ENCODE measurements at regions not wholly inside any gene's neighbourhood (a gene's known extent, or its start where the extent isn't known, plus 50 kb on each side); places are given as distances from the start of the nearest gene placed in this dataset.

DNA sequence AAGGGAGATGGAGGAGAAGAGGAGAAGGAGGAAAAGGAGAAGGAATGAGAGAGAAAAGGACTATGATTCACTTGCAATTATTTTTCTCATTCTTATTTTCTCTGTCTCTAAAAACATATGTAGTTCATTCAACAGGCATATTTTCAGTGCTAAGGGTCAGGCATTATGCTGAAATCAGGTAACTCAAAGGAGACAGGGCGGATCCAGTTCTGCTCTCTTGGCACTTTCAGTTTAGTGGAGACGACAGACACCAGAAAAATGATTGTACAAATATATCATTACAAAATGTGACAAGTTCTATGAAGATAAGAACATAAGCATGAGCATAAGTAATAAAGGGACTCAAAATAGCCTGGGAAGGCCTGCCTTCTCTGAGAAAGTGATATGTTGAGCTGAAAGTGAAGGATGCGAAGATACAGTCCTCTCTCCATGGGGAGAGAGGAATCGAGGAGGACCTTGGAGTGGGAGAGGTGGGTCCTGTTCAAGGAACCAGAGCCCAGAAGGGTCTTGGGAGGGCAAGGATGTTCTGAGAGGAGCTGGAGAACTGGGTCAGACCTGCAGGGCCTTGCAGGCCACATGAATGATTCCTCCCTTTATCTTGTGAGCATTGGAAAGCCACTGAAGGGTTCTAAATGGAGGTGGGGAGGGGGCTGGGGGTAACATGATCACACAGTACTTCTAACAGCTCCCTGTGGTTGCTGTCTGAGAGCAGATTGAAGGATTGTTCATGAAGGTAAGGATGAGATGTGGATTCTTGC, 58.6 kb upstream of the TMEM17 start:
- Histone ChIP-seq H3K27me3 (ENCODE audit: control insufficient read depth, insufficient read depth, low read length) (no peaks in the 10 kb centered on the region), H3K4me3 (ENCODE audit: low read depth, low read length) (no peak overlapping the region), H3K9me3 (ENCODE audit: control insufficient read depth, insufficient read depth, low read length) (no peaks in the 10 kb centered on the region), H3K27ac (ENCODE audit: low read depth, low read length) (no peak overlapping the region)
- no peak for DNase-seq (ENCODE audit: low read depth, low spot score)
- POLR2A ChIA-PET = no interaction called here
- CTCF ChIA-PET = no interaction called here
- TF ChIP-seq, protein P1, sequence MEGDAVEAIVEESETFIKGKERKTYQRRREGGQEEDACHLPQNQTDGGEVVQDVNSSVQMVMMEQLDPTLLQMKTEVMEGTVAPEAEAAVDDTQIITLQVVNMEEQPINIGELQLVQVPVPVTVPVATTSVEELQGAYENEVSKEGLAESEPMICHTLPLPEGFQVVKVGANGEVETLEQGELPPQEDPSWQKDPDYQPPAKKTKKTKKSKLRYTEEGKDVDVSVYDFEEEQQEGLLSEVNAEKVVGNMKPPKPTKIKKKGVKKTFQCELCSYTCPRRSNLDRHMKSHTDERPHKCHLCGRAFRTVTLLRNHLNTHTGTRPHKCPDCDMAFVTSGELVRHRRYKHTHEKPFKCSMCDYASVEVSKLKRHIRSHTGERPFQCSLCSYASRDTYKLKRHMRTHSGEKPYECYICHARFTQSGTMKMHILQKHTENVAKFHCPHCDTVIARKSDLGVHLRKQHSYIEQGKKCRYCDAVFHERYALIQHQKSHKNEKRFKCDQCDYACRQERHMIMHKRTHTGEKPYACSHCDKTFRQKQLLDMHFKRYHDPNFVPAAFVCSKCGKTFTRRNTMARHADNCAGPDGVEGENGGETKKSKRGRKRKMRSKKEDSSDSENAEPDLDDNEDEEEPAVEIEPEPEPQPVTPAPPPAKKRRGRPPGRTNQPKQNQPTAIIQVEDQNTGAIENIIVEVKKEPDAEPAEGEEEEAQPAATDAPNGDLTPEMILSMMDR (IDR thresholded peaks at IDR 0.05; ENCODE audit: low read depth, low read length) = no peak

DNA sequence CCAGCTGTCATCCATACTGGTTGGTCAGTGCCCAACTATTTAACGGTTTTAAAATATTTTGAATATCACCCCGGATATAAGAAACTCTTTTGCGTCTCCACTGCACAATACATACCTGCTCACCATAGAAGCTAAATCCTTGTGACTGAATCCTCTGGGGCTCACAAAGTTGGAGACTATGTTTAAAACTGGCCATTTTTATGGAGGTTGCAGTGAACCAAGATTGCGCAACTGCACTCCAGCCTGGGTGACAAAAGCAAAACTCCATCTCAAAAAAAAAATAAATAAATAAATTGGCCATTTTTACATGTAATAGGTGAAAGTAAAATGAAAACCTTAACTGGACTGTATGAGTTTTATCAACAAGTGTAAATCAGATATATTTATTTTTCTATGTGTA, 55.6 kb upstream of the TMEM17 start:
- TF ChIP-seq, protein P1 (IDR thresholded peaks at IDR 0.05; ENCODE audit: low read depth, low read length) = no peak
- CTCF ChIA-PET = no interaction called here

DNA sequence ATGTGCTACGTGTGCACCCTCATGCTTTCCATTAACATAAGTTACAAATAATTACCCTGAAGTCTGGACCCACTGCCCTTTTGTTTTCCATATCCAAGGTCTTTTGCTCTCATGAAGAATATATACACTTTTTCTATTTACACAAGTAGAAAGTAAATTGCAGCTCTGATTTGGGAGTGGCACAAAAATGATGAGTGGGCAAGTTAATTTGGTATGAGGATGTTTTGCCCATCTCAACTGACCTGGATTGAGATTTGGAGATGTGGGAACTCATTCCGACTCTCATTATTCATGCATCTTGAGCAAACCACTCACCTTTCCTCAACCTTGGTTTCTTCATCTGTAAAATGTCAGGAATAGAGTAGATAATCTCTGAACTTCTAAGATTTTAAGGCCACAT, 53.6 kb upstream of the TMEM17 start:
- Histone ChIP-seq H3K4me3 (ENCODE audit: low read depth, low read length) (no peak overlapping the region), H3K9me3 (ENCODE audit: control insufficient read depth, insufficient read depth, low read length) (no peaks in the 10 kb centered on the region), H3K27me3 (ENCODE audit: control insufficient read depth, insufficient read depth, low read length) (no peaks in the 10 kb centered on the region), H3K27ac (ENCODE audit: low read depth, low read length) (no peak overlapping the region)
- no peak for DNase-seq (ENCODE audit: low read depth, low spot score)
- ChIA-PET CTCF (no interaction called here), POLR2A (no interaction called here)
- TF ChIP-seq, protein P1 (IDR thresholded peaks at IDR 0.05; ENCODE audit: low read depth, low read length) = no peak

More for the DNA sequence above, 55.6 kb upstream of the TMEM17 start:
- no peak for DNase-seq (ENCODE audit: low read depth, low spot score)
- H3K9me3 ChIP-seq (ENCODE audit: control insufficient read depth, insufficient read depth, low read length) = no peaks in the 10 kb centered on the region
- POLR2A ChIA-PET = no interaction called here
- H3K4me3 ChIP-seq (ENCODE audit: low read depth, low read length) = no peak overlapping the region
- H3K27me3 ChIP-seq (ENCODE audit: control insufficient read depth, insufficient read depth, low read length) = no peaks in the 10 kb centered on the region
- no peak overlapping the region for H3K27ac ChIP-seq (ENCODE audit: low read depth, low read length)

DNA sequence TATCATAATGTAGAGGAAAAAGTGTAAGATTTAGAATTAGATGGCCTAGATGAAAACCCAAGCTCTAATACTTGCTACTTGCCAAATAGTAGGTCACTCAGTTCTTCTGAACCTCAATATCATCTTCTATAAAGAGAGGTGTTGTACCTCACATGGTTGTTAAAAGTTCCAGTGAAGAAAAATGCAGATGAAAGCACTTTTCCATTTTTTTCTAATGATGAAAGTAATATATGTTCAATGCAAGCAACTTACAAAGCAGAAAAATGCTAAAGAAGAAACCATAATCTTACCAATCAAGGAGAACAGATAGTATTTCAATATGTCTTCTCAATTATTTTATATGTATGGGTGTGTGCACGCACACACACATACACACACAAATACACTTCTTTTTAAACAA, 52.7 kb upstream of the TMEM17 start:
- H3K9me3 ChIP-seq (ENCODE audit: control insufficient read depth, insufficient read depth, low read length) = no peaks in the 10 kb centered on the region
- H3K27me3 ChIP-seq (ENCODE audit: control insufficient read depth, insufficient read depth, low read length) = no peaks in the 10 kb centered on the region
- CTCF ChIA-PET = no interaction called here
- TF ChIP-seq, protein P1 (IDR thresholded peaks at IDR 0.05; ENCODE audit: low read depth, low read length) = no peak
- no peak for DNase-seq (ENCODE audit: low read depth, low spot score)
- no peak overlapping the region for H3K27ac ChIP-seq (ENCODE audit: low read depth, low read length)
- POLR2A ChIA-PET = no interaction called here
- no peak overlapping the region for H3K4me3 ChIP-seq (ENCODE audit: low read depth, low read length)

DNA sequence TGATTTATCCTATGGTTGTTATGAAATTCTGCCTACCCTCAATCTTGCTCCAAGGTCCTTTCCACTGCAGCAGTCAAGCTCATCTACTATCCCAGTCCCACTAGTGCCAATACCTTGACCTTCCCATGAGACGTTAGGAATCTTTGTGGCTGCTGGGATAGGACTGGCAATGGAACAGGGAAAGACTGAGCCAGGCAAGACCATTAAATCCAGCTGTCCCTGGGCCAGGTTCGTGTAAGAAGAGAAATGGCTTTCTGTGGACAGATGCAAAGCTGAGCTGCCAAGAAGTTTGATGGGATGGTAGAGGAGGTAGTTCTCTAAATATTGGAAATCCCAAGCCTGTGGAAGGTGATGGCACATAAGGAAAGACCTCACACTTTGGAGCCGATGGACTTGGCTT, 50.1 kb upstream of the TMEM17 start:
- no peaks in the 10 kb centered on the region for H3K27me3 ChIP-seq (ENCODE audit: control insufficient read depth, insufficient read depth, low read length)
- no peaks in the 10 kb centered on the region for H3K9me3 ChIP-seq (ENCODE audit: control insufficient read depth, insufficient read depth, low read length)
- DNase-seq (ENCODE audit: low read depth, low spot score) = no peak
- no peak overlapping the region for H3K27ac ChIP-seq (ENCODE audit: low read depth, low read length)
- CTCF ChIA-PET = no interaction called here
- TF ChIP-seq, protein P1 (IDR thresholded peaks at IDR 0.05; ENCODE audit: low read depth, low read length) = no peak
- no peak overlapping the region for H3K4me3 ChIP-seq (ENCODE audit: low read depth, low read length)
- POLR2A ChIA-PET = no interaction called here
